NCI-H1092 (cell line): ENCODE measurements at regions not wholly inside any gene's neighbourhood (a gene's known extent, or its start where the extent isn't known, plus 50 kb on each side); places are given as distances from the start of the nearest gene placed in this dataset.

Experiments
- DNase-seq: peaks from one replicate; lab custom pipeline; 2025; lab: John Stamatoyannopoulos, UW

DNA sequence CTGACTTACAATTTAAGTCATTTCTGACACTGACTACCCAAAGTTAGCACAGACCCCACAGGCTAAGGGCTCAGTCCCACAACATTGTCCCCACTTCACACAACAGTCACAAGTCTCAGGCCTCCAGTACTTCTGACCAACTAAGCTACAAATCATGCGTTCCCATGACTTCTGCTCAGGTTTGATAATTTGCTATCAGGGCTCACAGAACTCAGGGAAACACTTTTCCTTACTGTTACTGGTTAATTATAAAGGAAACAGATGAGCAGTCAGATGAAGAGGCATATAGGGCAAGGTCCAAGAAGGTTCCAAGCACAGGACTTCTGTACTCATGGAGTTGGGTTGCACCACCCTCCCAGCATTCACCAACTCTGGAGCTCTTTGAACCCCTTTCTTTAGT is 151.2 kb upstream of the TNR start:
- no peak for DNase-seq

DNA sequence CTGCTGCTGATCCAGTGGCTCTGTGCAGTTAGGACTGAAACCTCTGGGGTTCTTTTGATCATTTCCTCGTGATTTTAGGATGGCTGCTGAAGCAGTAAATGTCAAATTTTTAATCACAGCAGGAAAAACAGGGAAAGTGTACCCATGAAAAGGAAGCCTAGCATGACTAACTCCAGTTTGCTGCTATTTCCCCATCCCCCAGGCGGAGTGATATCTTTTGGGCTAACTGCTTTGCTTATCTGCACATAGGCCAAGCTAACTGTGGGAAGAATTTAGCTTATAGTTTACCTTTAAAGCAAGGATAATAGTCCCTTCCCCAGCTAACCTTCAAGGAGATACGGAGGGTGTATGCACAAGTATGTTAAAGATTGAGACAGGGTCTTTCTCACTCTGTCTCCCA is 149.8 kb upstream of the TNR start:
- DNase-seq: no peak

DNA sequence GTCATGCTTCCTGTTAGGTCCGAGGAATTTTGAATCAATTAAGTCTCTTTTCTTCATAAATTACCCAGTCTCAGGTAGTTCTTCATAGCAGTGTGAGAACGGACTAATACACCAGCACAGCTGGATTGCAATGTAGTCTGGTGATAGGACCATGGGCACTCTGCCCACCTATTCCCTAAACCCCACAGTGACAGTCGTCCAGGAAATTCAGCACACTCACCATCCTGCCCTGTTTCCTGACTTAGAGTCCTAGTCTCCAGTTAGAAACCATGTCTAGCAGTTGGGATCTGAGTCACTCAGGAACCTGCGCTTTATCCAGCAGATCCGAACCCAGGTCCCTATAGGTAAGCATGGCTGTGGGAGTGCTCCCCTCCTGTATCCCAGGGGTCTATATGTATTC is 149.3 kb upstream of the TNR start:
- DNase-seq: no peak

DNA sequence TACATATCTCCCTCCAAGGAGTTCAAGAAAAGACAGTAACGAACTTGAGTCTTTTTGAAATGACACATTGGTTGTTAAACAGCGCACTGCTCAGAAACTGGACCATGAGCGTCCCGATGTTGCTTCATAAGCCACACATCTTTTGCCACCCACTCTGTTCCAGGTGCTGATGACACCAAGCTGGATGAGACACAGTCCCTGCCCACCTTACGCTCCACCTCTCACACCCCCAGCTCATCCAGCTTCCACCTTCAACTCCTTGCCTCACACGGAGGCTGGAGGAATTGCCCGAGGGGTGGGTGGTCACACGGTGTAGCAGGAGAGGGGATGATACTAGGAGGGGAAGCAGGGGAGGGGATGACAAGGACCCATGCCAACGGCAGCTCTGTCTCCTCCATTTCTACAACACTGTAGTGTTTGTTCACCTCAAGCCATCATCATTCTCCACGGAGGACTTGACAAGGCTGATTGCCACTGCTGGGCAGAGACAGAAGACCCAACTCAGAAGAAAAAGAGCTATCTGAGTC is 148.5 kb upstream of the TNR start:
- DNase-seq: no peak

DNA sequence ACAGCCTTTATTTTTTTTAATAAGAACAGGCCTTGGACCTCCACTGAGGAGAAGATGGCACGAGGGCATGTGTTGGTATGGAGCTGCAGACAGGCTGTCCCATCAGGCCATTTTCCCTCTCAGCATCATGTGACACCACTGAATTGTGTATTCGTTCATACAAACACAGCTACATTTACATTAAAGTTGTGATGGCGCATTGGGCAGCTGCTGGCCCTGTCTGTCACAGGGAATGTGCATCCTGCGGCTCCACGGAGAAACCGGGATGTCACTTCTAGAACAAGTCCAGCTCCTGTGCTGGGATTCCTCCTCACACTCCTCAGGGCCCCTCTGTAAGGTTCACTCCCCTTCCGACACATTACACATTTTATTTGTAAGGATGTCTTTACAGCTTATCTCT is 147.6 kb upstream of the TNR start:
- no peak for DNase-seq

DNA sequence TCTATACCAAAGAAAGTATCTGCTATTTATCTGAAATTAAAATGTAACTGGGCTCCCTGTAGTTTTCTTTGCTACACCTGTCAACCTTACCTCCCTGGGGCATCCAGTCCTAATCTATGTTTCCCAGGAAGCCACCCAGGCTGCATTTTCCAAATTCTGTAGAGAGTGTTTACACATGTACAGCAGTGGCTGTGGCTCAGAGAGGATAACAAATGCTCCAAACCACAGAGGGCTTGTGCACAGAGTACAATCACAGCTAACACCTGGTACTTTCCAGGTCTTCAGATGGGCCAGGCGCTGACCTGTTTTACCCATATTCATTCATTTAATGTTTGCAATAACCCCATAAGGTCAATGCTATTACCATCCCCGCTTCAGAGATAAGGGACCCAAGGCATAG is 146.5 kb upstream of the TNR start:
- no peak for DNase-seq

DNA sequence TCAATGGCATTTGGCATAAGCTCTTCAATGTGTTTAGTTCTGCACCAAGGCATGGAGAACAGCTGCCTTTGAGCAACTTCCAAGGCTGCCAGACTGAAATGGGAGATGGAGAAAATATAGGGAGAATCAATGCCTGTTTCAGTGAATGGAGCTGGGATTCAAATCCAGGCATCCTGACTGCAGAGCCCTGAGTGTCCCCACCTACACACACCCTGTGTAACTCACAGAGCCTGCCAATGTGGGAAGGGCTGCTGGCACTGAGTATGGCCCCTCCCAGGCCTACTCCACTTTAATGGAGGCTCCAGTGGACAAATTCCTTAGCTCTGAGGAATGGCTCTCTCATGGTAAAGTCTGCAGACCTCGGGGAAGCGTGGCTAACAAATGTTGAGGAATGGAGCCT is 145.6 kb upstream of the TNR start:
- no peak for DNase-seq

GRCh38 chr1:175887981-175888428 is 144.6 kb upstream of the TNR start:
- peak; percentile 81 for DNase-seq

GRCh38 chr1:175887521-175887920 is 144.1 kb upstream of the TNR start:
- DNase-seq: no peak

GRCh38 chr1:175885326-175885725 is 141.9 kb upstream of the TNR start:
- DNase-seq: no peak

DNA sequence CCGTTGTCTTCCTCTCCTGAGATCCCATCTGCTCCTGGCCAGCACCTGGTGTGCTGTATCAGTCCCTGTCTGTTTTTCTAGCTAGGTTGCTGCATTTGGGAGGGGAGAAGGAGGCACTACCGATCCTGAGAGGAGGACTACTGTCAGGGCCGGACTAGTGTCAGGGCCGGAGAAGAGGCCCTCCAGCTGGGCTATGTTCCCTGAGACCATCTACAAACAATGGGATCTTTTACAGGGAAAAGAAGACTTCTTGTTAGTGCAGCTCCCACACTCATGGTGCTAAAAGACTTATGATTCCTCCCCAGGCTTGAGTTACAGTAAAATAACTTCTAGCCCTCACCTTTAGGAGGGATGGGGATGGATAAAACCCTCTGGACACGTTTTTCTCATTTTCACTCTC is 141.0 kb upstream of the TNR start:
- DNase-seq: no peak

DNA sequence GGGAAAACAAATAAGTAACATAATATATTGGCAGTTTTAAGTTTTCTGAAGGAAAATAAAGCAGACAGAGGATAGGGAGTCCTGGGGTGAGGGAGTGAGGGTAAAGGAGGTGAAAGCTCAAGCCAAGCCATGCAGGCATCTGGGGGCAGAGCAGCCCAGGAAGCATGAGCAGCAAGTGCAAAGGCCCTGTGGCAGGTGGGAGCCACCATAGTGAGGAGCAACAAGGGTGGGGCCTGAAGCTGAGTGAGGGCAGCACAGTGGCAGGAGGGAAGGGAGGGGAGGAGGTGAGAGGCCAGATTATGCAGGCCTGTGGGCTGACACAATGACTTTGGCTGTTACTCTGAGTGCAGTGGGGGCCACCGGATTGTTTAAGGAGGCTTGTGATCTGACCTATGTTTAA is 138.8 kb upstream of the TNR start:
- DNase-seq: no peak

DNA sequence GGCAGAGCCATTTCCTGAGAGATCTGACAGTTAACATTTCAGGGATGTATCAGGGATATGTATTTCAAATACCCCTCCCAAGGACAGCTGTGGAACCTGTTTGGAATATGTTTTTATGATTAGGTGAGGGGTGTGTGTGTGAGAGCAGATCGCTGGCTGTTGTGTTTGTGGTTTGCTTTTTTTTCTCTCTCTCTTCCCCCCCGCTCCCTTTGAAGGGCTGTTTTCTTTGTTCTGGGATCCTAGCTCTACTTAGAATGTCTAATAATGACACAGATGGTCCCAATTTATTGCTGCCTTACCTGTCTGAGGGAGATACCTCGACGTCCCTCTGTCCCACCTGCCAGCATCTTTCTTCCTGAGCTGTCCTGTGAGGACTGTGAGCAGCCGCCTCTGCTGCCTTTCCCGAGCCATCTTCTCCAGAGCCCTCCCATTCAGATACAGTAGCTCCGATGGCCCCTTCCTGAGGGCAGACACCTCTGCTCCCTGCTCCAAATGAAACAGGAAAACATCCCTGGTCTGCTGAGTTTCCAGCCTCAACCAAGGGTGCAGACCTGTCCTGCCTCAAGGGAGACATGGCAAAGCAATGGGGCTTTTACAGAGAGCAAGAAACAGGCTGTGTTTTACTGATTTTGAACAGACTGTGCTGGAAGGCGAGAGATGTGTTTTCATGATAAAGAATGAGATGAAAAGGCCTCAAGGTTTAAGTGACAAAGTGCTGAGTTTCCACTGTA is 138.0 kb upstream of the TNR start:
- DNase-seq: no peak

- DNase-seq: no peak
Measured at GRCh38 chr1:175878775-175879174, 135.4 kb upstream of the TNR start.

GRCh38 chr1:175877939-175878737 is 134.7 kb upstream of the TNR start:
- DNase-seq: no peak

GRCh38 chr1:175875556-175875955 is 132.2 kb upstream of the TNR start:
- no peak for DNase-seq

- DNase-seq: no peak
Measured at GRCh38 chr1:175874081-175874480, 130.7 kb upstream of the TNR start.

- no peak for DNase-seq
Measured at GRCh38 chr1:175873290-175873935, 130.0 kb upstream of the TNR start.

GRCh38 chr1:175872588-175872987 is 129.2 kb upstream of the TNR start:
- DNase-seq: no peak

DNA sequence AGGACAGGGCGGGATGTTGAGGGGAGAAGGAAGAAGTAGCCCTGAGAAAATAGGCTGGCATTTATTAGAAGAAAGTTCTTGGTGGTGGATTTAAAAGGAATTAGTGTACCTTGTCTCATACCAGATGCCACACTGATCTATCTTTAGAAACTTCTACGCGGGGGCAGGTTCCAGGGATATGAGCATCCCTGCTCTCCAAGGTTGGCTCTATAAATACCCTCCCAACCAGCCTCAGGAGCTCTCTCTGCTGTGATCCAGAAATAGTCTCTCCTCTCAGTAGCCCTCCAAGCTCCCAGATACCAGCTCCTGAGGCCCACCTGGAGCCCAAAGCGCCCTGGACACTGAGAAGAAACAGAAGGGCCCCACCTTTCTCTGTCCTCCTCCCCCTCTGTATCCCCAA is 128.3 kb upstream of the TNR start:
- no peak for DNase-seq

DNA sequence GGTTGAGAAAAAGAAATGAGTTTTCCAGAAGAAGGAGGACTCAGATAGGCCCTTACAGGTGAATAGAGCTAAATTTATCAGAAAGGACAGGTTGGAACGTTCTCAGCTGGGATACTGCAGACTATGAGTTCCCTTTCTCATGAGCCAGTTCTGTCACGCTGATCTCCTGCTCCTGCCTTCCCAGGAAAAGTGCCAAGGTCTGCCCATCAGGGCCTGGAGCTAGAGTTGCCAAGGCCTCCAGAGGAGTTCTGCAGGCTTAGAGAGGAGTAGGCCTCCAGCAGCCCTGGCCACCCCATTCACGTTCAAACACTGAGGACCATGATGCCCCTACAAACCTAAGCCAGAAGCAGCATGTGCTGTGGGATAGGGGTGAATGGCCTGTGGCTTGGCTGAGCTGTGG is 126.8 kb upstream of the TNR start:
- no peak for DNase-seq

DNA sequence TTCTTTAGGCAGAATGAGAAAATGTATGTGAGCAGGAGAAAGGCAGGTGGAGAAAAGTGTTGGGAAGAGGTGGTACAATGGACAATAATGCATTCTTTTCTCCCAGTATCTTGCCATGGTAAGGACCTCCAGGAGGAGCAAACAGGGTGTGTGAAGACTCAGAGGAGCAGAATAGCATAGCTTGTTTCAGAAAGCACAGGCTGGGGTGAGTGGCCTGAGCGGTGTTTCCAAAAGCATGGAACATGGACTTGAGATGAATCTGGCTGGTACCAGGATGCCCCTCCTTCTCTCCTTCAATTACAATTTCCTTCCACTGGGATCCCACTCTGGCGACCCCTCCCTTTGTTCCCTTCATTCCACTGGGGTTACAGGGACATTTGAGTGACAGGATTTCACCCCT is 123.4 kb upstream of the TNR start:
- DNase-seq: no peak
